ENCODE measurements at regions not wholly inside any gene's neighbourhood (a gene's known extent, or its start where the extent isn't known, plus 50 kb on each side); places are given as distances from the start of the nearest gene placed in this dataset.
"Not testable (repeated sequence)": the region's sequence is repeated elsewhere in the genome, so short reads cannot be mapped to it uniquely, and the experiment has no call there.

- H3K9me3 Mint-ChIP-seq = no peaks in the 10 kb centered on the region
- H3K4me1 Mint-ChIP-seq (ENCODE audit: low read depth) = peaks cover 16% of the 10 kb centered on the region
- H3K27me3 Mint-ChIP-seq (ENCODE audit: low read depth) = no peaks in the 10 kb centered on the region
- H3K27ac Mint-ChIP-seq = peak overlapping the region; percentile 9
- H3K36me3 Mint-ChIP-seq (ENCODE audit: low read depth) = peaks cover 15% of the 10 kb centered on the region
- no peak overlapping the region for H3K4me3 Mint-ChIP-seq
These were observed 251.6 kb upstream of the MKLN1 start for GRCh38 chr7:131076032-131076431.

GRCh38 chr7:131076711-131077181, 250.9 kb upstream of the MKLN1 start:
- Mint-ChIP-seq H3K4me3 (no peak overlapping the region), H3K36me3 (ENCODE audit: low read depth) (peaks cover 17% of the 10 kb centered on the region), H3K9me3 (no peaks in the 10 kb centered on the region), H3K27me3 (ENCODE audit: low read depth) (no peaks in the 10 kb centered on the region), H3K4me1 (ENCODE audit: low read depth) (peaks cover 16% of the 10 kb centered on the region), H3K27ac (no peak overlapping the region)

- no peaks in the 10 kb centered on the region for H3K9me3 Mint-ChIP-seq
- H3K4me3 Mint-ChIP-seq = no peak overlapping the region
- H3K36me3 Mint-ChIP-seq (ENCODE audit: low read depth) = peaks cover 23% of the 10 kb centered on the region
- H3K4me1 Mint-ChIP-seq (ENCODE audit: low read depth) = peaks cover 17% of the 10 kb centered on the region
- no peak overlapping the region for H3K27ac Mint-ChIP-seq
- no peaks in the 10 kb centered on the region for H3K27me3 Mint-ChIP-seq (ENCODE audit: low read depth)
These were observed 249.9 kb upstream of the MKLN1 start for GRCh38 chr7:131077735-131078134.

GRCh38 chr7:131080754-131081153, 246.9 kb upstream of the MKLN1 start:
- peaks cover 20% of the 10 kb centered on the region for H3K4me1 Mint-ChIP-seq (ENCODE audit: low read depth)
- no peaks in the 10 kb centered on the region for H3K27me3 Mint-ChIP-seq (ENCODE audit: low read depth)
- peaks cover 30% of the 10 kb centered on the region for H3K36me3 Mint-ChIP-seq (ENCODE audit: low read depth)
- H3K9me3 Mint-ChIP-seq = no peaks in the 10 kb centered on the region
- H3K4me3 Mint-ChIP-seq = no peak overlapping the region
- H3K27ac Mint-ChIP-seq = no peak overlapping the region

- Mint-ChIP-seq H3K4me1 (ENCODE audit: low read depth) (peaks cover 15% of the 10 kb centered on the region), H3K9me3 (no peaks in the 10 kb centered on the region), H3K27ac (no peak overlapping the region), H3K27me3 (ENCODE audit: low read depth) (no peaks in the 10 kb centered on the region), H3K36me3 (ENCODE audit: low read depth) (peaks cover 24% of the 10 kb centered on the region), H3K4me3 (no peak overlapping the region)
These were observed 246.4 kb upstream of the MKLN1 start for GRCh38 chr7:131081308-131081707.

GRCh38 chr7:131083781-131084180, 243.9 kb upstream of the MKLN1 start:
- no peak overlapping the region for H3K4me3 Mint-ChIP-seq
- no peaks in the 10 kb centered on the region for H3K27me3 Mint-ChIP-seq (ENCODE audit: low read depth)
- peaks cover 16% of the 10 kb centered on the region for H3K4me1 Mint-ChIP-seq (ENCODE audit: low read depth)
- H3K27ac Mint-ChIP-seq = no peak overlapping the region
- H3K36me3 Mint-ChIP-seq (ENCODE audit: low read depth) = peaks cover 28% of the 10 kb centered on the region
- no peaks in the 10 kb centered on the region for H3K9me3 Mint-ChIP-seq

- Mint-ChIP-seq H3K4me1 (ENCODE audit: low read depth) (peaks cover 16% of the 10 kb centered on the region), H3K36me3 (ENCODE audit: low read depth) (peaks cover 29% of the 10 kb centered on the region)
- not testable (repeated sequence) for H3K27ac Mint-ChIP-seq; H3K4me3 Mint-ChIP-seq; H3K9me3 Mint-ChIP-seq; H3K27me3 Mint-ChIP-seq (ENCODE audit: low read depth)
These were observed 243.3 kb upstream of the MKLN1 start for GRCh38 chr7:131084336-131084735.

- no peak overlapping the region for H3K4me3 Mint-ChIP-seq
- H3K27me3 Mint-ChIP-seq (ENCODE audit: low read depth) = no peaks in the 10 kb centered on the region
- peaks cover 32% of the 10 kb centered on the region for H3K36me3 Mint-ChIP-seq (ENCODE audit: low read depth)
- no peaks in the 10 kb centered on the region for H3K9me3 Mint-ChIP-seq
- no peak overlapping the region for H3K27ac Mint-ChIP-seq
- peaks cover 19% of the 10 kb centered on the region for H3K4me1 Mint-ChIP-seq (ENCODE audit: low read depth)
These were observed 239.7 kb upstream of the MKLN1 start for GRCh38 chr7:131087756-131088658.

GRCh38 chr7:131090188-131090587, 237.5 kb upstream of the MKLN1 start:
- peaks cover 13% of the 10 kb centered on the region for H3K4me1 Mint-ChIP-seq (ENCODE audit: low read depth)

GRCh38 chr7:131090886-131091692, 236.6 kb upstream of the MKLN1 start:
- Mint-ChIP-seq H3K36me3 (ENCODE audit: low read depth) (peaks cover 24% of the 10 kb centered on the region), H3K27me3 (ENCODE audit: low read depth) (no peaks in the 10 kb centered on the region), H3K4me3 (no peak overlapping the region), H3K4me1 (ENCODE audit: low read depth) (peaks cover 11% of the 10 kb centered on the region), H3K9me3 (no peaks in the 10 kb centered on the region), H3K27ac (no peak overlapping the region)

More at GRCh38 chr7:131090188-131090587, 237.5 kb upstream of the MKLN1 start:
- Mint-ChIP-seq H3K27me3 (ENCODE audit: low read depth) (no peaks in the 10 kb centered on the region), H3K4me3 (no peak overlapping the region), H3K27ac (no peak overlapping the region), H3K9me3 (no peaks in the 10 kb centered on the region), H3K36me3 (ENCODE audit: low read depth) (peaks cover 25% of the 10 kb centered on the region)

- Mint-ChIP-seq H3K9me3 (no peaks in the 10 kb centered on the region), H3K27ac (no peak overlapping the region), H3K36me3 (ENCODE audit: low read depth) (peaks cover 33% of the 10 kb centered on the region), H3K4me1 (ENCODE audit: low read depth) (peaks cover 25% of the 10 kb centered on the region), H3K4me3 (no peak overlapping the region), H3K27me3 (ENCODE audit: low read depth) (no peaks in the 10 kb centered on the region)
These were observed 233.0 kb upstream of the MKLN1 start for GRCh38 chr7:131094685-131095084.

GRCh38 chr7:131095346-131095745, 232.3 kb upstream of the MKLN1 start:
- no peak overlapping the region for H3K27ac Mint-ChIP-seq
- no peak overlapping the region for H3K4me3 Mint-ChIP-seq
- peaks cover 33% of the 10 kb centered on the region for H3K36me3 Mint-ChIP-seq (ENCODE audit: low read depth)
- no peaks in the 10 kb centered on the region for H3K9me3 Mint-ChIP-seq
- no peaks in the 10 kb centered on the region for H3K27me3 Mint-ChIP-seq (ENCODE audit: low read depth)
- H3K4me1 Mint-ChIP-seq (ENCODE audit: low read depth) = peaks cover 26% of the 10 kb centered on the region

- Mint-ChIP-seq H3K27me3 (ENCODE audit: low read depth) (no peaks in the 10 kb centered on the region), H3K4me1 (ENCODE audit: low read depth) (peaks cover 25% of the 10 kb centered on the region), H3K9me3 (no peaks in the 10 kb centered on the region), H3K36me3 (ENCODE audit: low read depth) (peaks cover 31% of the 10 kb centered on the region), H3K4me3 (no peak overlapping the region), H3K27ac (no peak overlapping the region)
These were observed 231.3 kb upstream of the MKLN1 start for GRCh38 chr7:131096267-131096927.

- peaks cover 33% of the 10 kb centered on the region for H3K4me1 Mint-ChIP-seq (ENCODE audit: low read depth)
- H3K27ac Mint-ChIP-seq = no peak overlapping the region
- H3K36me3 Mint-ChIP-seq (ENCODE audit: low read depth) = peaks cover 36% of the 10 kb centered on the region
- H3K27me3 Mint-ChIP-seq (ENCODE audit: low read depth) = no peaks in the 10 kb centered on the region
- H3K4me3 Mint-ChIP-seq = no peak overlapping the region
- H3K9me3 Mint-ChIP-seq = no peaks in the 10 kb centered on the region
These were observed 229.9 kb upstream of the MKLN1 start for GRCh38 chr7:131097662-131098376.
